Left lung (tissue), 4 donors: ENCODE measurements at regions not wholly inside any gene's neighbourhood (a gene's known extent, or its start where the extent isn't known, plus 50 kb on each side); places are given as distances from the start of the nearest gene placed in this dataset.

Experiments used
- ATAC-seq: fragments of 200-7000 bp; cut with Tn5 transposase; one replicate; pipeline ENCODE4 v1.9.1; 2020; ENCODE audit warnings: moderate library complexity
- DNase-seq, 4 donors: peaks; one replicate each; pipeline ENCODE4 v3.0.0-alpha.2; 2013 to 2020
- H3K27ac ChIP-seq, 2 donors: fragments of 200-600 bp; sonication (generic) in 1 of 2; one replicate each; pipeline versions ENCODE4 v1.5.0 to v1.8.0; 2020 to 2021
- H3K27me3 ChIP-seq, 2 donors: fragments of 200-600 bp; sonication (generic) in 1 of 2; one replicate each; pipeline versions ENCODE4 v1.5.0 to v1.8.0; 2020 to 2021
- H3K36me3 ChIP-seq, 2 donors: fragments of 200-600 bp; sonication (generic) in 1 of 2; one replicate each; pipeline versions ENCODE4 v1.5.0 to v1.8.0; 2020 to 2021
- H3K4me1 ChIP-seq, 2 donors: fragments of 200-600 bp; one replicate each; pipeline ENCODE4 v1.8.0; 2021
- H3K4me3 ChIP-seq, 2 donors: fragments of 200-600 bp; sonication (generic) in 1 of 2; one replicate each; pipeline versions ENCODE4 v1.5.0 to v1.8.0; 2020 to 2021; ENCODE audit warnings: mild to moderate bottlenecking in 1 of 2
- H3K9me3 ChIP-seq, 2 donors: fragments of 200-600 bp; sonication (generic) in 1 of 2; one replicate each; pipeline versions ENCODE4 v1.5.0 to v1.8.0; 2020 to 2021
- intact Hi-C, 2 donors: fragments of 100-400 bp; cut with DNase I; formaldehyde crosslinking; loops; one replicate each; pipeline versions ENCODE4 v1.11.2 to v1.14.2; 2022
- TF ChIP-seq, protein P1 (sequence below), 2 donors: fragments of 200-600 bp; sonication (generic) in 1 of 2; IDR thresholded peaks; one replicate each; pipeline versions ENCODE4 v1.5.0 to v1.8.0; 2021; ENCODE audit warnings: antibody characterized with exemption in 2 of 2
- donor health status: DM: no; HTN: yes; CAD: no.
- donor health status: DM: no; HTN: no; CAD: no.

DNA sequence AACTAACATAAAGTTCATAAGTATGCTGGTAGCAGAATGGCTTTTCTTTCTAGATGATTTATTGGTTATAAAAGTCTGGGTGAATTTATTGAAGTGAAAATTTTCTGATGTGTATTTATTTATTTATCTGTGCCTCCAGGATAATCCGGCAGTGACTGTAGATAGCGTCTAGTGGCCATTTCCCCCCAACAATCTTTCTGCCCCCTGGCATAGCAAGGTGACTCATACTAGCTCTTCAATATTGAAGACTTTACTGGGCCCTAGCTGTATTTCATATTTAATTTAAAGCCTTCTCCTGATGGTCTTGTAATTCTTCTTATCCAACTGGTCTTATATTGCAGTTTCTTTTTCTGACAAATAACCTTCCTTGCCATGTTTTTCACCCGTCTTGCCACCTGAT lies 154.1 kb upstream of the SGK1 start:
- intact Hi-C loops, result no loop called here
- H3K9me3 ChIP-seq, result no peaks in the 10 kb centered on the region
- ATAC-seq (no peak), DNase-seq (no peak)
- H3K36me3 ChIP-seq, result no peaks in the 10 kb centered on the region
- H3K4me3 ChIP-seq, result no peak overlapping the region
- no peaks in the 10 kb centered on the region for H3K27me3 ChIP-seq
- H3K4me1 ChIP-seq, result no peaks in the 10 kb centered on the region
- no peak overlapping the region for H3K27ac ChIP-seq
- TF ChIP-seq, protein P1, sequence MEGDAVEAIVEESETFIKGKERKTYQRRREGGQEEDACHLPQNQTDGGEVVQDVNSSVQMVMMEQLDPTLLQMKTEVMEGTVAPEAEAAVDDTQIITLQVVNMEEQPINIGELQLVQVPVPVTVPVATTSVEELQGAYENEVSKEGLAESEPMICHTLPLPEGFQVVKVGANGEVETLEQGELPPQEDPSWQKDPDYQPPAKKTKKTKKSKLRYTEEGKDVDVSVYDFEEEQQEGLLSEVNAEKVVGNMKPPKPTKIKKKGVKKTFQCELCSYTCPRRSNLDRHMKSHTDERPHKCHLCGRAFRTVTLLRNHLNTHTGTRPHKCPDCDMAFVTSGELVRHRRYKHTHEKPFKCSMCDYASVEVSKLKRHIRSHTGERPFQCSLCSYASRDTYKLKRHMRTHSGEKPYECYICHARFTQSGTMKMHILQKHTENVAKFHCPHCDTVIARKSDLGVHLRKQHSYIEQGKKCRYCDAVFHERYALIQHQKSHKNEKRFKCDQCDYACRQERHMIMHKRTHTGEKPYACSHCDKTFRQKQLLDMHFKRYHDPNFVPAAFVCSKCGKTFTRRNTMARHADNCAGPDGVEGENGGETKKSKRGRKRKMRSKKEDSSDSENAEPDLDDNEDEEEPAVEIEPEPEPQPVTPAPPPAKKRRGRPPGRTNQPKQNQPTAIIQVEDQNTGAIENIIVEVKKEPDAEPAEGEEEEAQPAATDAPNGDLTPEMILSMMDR (IDR thresholded peaks at IDR 0.05), result no peak

DNA sequence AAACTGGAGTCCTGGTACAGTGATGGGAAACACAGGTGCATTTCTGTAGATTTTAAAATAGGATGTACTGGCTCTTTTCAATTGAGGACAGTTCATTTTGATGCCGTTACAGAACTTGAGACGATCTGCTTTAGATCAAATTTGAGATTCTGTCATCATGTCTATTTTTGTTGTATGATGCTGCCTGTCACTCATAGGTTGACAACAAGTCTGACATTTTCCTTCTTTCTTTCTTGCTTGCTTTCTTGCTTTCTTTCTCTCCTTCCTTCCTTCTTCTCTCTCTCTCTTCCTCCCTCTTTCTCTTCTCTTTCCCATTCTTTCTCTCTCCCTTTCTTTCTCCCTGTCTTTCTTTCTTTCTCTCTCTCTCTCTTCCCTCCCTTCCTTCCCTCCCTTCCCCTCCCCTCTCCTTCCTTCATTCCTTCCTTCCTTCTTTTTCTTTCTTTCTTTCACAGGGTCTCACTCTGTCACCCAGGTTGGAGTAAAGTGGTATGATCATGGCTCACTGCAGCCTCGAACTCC lies 152.6 kb upstream of the SGK1 start:
- DNase-seq (no peak), ATAC-seq (no peak)
- H3K4me3 ChIP-seq, result no peak overlapping the region
- intact Hi-C loops, result no loop called here
- no peaks in the 10 kb centered on the region for H3K4me1 ChIP-seq
- H3K9me3 ChIP-seq, result no peaks in the 10 kb centered on the region
- no peaks in the 10 kb centered on the region for H3K27me3 ChIP-seq
- no peaks in the 10 kb centered on the region for H3K36me3 ChIP-seq
- TF ChIP-seq, protein P1 (IDR thresholded peaks at IDR 0.05), result no peak
- H3K27ac ChIP-seq, result no peak overlapping the region

DNA sequence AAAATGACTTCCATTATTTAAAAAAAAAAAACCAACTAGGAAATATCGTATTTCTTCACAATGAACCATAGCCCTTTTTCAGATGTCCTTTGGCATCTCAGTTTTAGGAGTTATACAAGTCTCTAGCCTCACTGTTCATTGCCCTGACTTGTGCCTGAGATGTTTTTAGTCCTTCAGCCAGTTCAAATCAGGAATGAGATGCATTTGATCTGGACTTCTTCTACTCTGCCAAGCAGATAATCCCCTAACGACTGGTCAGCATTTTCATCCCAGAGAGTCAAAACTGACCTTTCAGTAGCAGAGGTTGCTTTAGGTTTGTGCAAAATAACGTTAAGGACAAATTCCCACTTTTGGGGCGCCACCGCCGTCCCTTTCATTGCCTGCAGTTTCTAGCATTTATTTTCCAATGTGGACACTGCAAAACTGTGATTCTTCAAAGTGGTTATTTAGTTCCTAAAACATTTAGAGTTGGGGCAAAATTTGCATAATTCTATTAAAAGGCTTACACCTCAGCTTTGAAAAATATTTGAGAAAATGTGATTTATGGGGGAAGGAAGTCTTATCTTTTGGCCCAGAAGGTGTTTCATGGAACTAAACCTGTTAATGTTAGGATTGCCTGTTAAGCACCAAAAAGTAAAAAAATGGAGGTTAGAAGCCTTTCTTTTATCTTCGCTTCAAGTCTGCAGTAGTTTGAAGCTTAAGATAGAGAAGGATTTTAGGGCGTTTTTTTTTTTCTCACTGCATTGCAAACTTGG lies 152.0 kb upstream of the SGK1 start:
- TF ChIP-seq, protein P1 (IDR thresholded peaks at IDR 0.05), result no peak
- Histone ChIP-seq H3K4me3 (no peak overlapping the region), H3K9me3 (no peaks in the 10 kb centered on the region), H3K4me1 (no peaks in the 10 kb centered on the region), H3K36me3 (no peaks in the 10 kb centered on the region), H3K27ac (no peak overlapping the region), H3K27me3 (no peaks in the 10 kb centered on the region)
- ATAC-seq (no peak), DNase-seq (no peak)
- intact Hi-C loops, result no loop called here

DNA sequence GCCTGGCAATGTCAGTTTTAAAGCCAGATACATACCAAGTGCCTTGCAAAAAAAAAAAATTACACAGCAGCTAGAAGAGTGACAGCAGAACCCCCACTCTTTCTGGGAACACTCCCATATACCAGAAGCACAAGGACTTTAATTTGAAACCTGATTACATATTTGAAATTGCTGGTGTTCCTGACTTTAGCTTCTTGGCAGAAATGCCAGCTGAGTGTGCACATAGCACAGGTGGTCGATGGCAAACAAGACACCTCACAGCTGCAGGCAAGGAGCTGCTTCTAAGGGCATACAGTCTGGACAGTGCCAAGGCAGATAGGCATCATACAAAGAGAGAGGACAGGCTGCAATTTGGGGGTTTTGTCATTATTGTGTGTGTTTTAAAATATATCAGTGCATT lies 150.7 kb upstream of the SGK1 start:
- H3K27me3 ChIP-seq, result no peaks in the 10 kb centered on the region
- ATAC-seq (peak; percentile 57), DNase-seq (no peak)
- no peaks in the 10 kb centered on the region for H3K36me3 ChIP-seq
- intact Hi-C loops, result no loop called here
- no peak overlapping the region for H3K27ac ChIP-seq
- TF ChIP-seq, protein P1 (IDR thresholded peaks at IDR 0.05), result no peak
- H3K4me3 ChIP-seq, result no peak overlapping the region
- H3K9me3 ChIP-seq, result no peaks in the 10 kb centered on the region
- no peaks in the 10 kb centered on the region for H3K4me1 ChIP-seq

DNA sequence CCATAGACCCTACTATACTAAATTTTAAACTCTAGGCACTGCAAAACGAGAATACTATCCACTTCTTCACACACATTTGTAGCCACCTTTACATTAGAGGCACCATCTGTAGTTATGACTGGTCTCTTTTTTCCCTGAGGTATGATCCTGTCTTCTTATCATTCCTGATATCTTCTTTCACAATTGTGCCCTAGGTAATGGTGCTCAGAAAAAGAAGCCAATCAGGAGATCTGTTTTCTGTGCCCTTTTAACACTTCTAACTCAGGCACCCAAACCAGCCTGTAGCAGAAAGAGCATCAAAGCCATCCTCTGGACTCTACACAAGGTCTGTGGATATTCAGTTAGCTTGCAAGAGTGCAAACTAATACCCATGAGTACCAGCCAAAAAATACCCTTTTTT lies 149.7 kb upstream of the SGK1 start:
- Histone ChIP-seq H3K36me3 (no peaks in the 10 kb centered on the region), H3K4me1 (no peaks in the 10 kb centered on the region), H3K4me3 (no peak overlapping the region), H3K27ac (no peak overlapping the region), H3K27me3 (no peaks in the 10 kb centered on the region), H3K9me3 (no peaks in the 10 kb centered on the region)
- intact Hi-C loops, result no loop called here
- TF ChIP-seq, protein P1 (IDR thresholded peaks at IDR 0.05), result no peak
- DNase-seq, result no peak
- ATAC-seq, result no peak
